Muscle of leg (tissue), 3 donors: ENCODE measurements at regions not wholly inside any gene's neighbourhood (a gene's known extent, or its start where the extent isn't known, plus 50 kb on each side); places are given as distances from the start of the nearest gene placed in this dataset.

ENCODE experiments used
- DNase-seq: peaks from one replicate; pipeline ENCODE4 v3.0.0; 2013
- H3K27ac ChIP-seq: one replicate; pipeline ENCODE4 v1.5.1; 2013; ENCODE audit warnings: mild to moderate bottlenecking, low read length, control low read depth
- H3K27me3 ChIP-seq: one replicate; pipeline ENCODE4 v1.6.1; 2013; ENCODE audit warnings: low read length; ENCODE audit not compliant: control insufficient read depth, insufficient read depth
- H3K36me3 ChIP-seq: one replicate; pipeline ENCODE4 v1.6.1; 2013; ENCODE audit warnings: low read length; ENCODE audit not compliant: control insufficient read depth, insufficient read depth
- H3K4me1 ChIP-seq: one replicate; pipeline ENCODE4 v1.6.1; 2013; ENCODE audit warnings: low read length; ENCODE audit not compliant: control insufficient read depth, insufficient read depth
- H3K4me3 ChIP-seq: one replicate; pipeline ENCODE4 v1.5.1; 2013; ENCODE audit warnings: low read length, control low read depth
- H3K9me3 ChIP-seq: replicated peaks from 2 replicates; pipeline ENCODE4 v1.6.1; 2013; ENCODE audit warnings: low read depth, low read length; ENCODE audit not compliant: control insufficient read depth
- WGBS: methylation state at CpG from one replicate; pipeline ENCODE4 v1.1.5; 2013; ENCODE audit warnings: missing lambda C conversion rate; ENCODE audit not compliant: insufficient coverage; 5-methylcytosine and 5-hydroxymethylcytosine counted together

DNA sequence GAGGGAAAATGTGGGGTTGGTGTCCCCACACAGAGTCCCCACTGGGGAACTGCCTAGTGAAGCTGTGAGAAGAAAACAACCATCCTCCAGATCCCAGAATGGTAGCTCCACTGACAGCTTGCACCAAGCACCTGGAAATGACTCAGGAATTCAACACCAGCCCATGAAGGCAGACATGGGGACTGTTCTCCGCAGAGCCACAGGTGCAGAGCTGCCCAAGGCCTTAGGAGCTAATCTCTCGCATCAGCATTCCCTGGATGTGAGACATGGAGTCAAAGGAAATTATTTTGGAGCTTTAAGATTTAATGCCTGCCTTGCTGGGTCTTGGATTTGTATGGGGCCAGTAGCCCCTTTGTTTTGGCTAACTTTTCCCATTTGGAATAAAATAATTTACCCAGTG lies 367.9 kb downstream of the FAM133A start:
- Histone ChIP-seq H3K27ac (no peak overlapping the region), H3K9me3 (no peaks in the 10 kb centered on the region), H3K4me1 (no peaks in the 10 kb centered on the region), H3K4me3 (no peak overlapping the region), H3K36me3 (no peaks in the 10 kb centered on the region), H3K27me3 (peaks cover 7% of the 10 kb centered on the region)
- 89% methylated on average over 2 of the region's 2 CpGs for WGBS
- DNase-seq, result no peak

GRCh38 chrX:94045724-94046123 lies 371.7 kb downstream of the FAM133A start:
- Histone ChIP-seq H3K27me3 (peaks cover 9% of the 10 kb centered on the region), H3K9me3 (no peaks in the 10 kb centered on the region), H3K4me3 (no peak overlapping the region), H3K4me1 (no peaks in the 10 kb centered on the region), H3K36me3 (no peaks in the 10 kb centered on the region), H3K27ac (no peak overlapping the region)
- 77% methylated on average over 16 of the region's 16 CpGs for WGBS
- no peak for DNase-seq

DNA sequence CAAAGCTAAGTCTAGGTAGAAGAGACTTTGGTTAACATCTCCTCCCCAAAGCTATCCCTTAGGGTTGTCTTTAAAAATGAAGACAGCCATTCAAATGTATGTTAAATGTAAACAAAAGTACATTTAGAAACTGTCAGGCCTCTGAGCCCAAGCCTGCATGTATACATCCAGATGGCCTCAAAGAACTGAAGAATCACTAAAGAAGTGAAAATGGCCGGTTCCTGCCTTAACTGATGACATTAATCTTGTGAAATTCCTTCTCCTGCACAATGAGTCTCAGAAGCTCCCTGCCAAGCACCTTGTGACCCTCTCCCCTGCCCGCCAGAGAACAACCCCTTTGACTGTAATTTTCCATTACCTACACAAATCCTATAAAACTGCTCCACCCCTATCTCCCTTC lies 377.9 kb downstream of the FAM133A start:
- H3K4me3 ChIP-seq, result no peak overlapping the region
- 35% methylated on average over 2 of the region's 2 CpGs for WGBS

DNA sequence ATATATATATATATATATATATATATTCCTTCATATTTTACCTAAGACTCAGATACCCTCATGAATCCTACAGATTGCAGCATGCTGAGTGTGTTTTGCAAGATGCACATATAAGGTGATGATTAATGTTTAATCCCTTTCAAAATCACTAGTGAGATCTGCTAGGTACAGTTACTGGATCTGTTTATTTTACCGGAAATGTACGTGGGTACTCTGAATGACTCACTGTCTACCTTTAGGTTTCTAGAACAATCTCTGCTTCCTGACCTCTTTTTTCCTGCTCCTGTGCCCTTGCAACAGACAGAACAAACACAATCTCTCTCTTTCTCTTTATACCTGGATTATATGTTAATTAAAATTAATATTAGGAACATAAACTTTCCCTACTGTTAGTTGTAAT lies 379.6 kb downstream of the FAM133A start:
- H3K4me1 ChIP-seq, result no peaks in the 10 kb centered on the region
- no CpG with 5 or more reads among the region's 2 CpGs for WGBS

More for the DNA sequence above, 377.9 kb downstream of the FAM133A start:
- Histone ChIP-seq H3K9me3 (no peaks in the 10 kb centered on the region), H3K27ac (no peak overlapping the region), H3K4me1 (no peaks in the 10 kb centered on the region), H3K36me3 (no peaks in the 10 kb centered on the region), H3K27me3 (peaks cover 4% of the 10 kb centered on the region)
- DNase-seq, result no peak

GRCh38 chrX:94057385-94057784 lies 383.4 kb downstream of the FAM133A start:
- Histone ChIP-seq H3K27me3 (peaks cover 2% of the 10 kb centered on the region), H3K27ac (no peak overlapping the region), H3K4me1 (no peaks in the 10 kb centered on the region), H3K9me3 (no peaks in the 10 kb centered on the region), H3K36me3 (no peaks in the 10 kb centered on the region), H3K4me3 (no peak overlapping the region)
- 75% methylated on average over 1 of the region's 4 CpGs for WGBS
- no peak for DNase-seq

More for the DNA sequence above, 379.6 kb downstream of the FAM133A start:
- no peaks in the 10 kb centered on the region for H3K9me3 ChIP-seq
- no peaks in the 10 kb centered on the region for H3K36me3 ChIP-seq
- no peak for DNase-seq
- no peak overlapping the region for H3K4me3 ChIP-seq
- peaks cover 2% of the 10 kb centered on the region for H3K27me3 ChIP-seq
- no peak overlapping the region for H3K27ac ChIP-seq

GRCh38 chrX:94058728-94059382 lies 384.8 kb downstream of the FAM133A start:
- H3K4me1 ChIP-seq, result no peaks in the 10 kb centered on the region
- H3K36me3 ChIP-seq, result no peaks in the 10 kb centered on the region
- no peaks in the 10 kb centered on the region for H3K9me3 ChIP-seq
- WGBS, result 67% methylated on average over 1 of the region's 9 CpGs
- DNase-seq, result peak; percentile 14
- H3K27ac ChIP-seq, result no peak overlapping the region
- H3K4me3 ChIP-seq, result no peak overlapping the region
- peaks cover 2% of the 10 kb centered on the region for H3K27me3 ChIP-seq

DNA sequence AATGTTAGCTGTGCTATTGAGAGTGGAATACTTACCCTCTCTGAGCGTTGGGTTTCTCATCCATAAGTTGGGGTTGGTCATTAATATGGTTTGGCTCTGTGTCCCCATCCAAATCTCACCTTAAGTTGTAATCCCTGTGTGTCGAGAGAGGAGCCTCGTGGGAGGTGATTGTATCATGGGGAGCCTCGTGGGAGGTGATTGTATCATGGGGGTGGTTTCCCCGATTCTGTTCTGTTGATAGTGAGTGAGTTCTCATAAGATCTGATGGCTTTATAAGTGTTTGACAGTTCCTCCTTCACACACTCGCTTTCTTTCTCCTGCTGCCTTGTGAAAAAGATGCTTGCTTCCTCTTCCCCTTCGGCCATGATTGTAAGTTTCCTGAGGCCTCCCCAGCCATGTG lies 391.1 kb downstream of the FAM133A start:
- Histone ChIP-seq H3K27ac (no peak overlapping the region), H3K4me1 (no peaks in the 10 kb centered on the region), H3K9me3 (no peaks in the 10 kb centered on the region), H3K27me3 (no peaks in the 10 kb centered on the region), H3K4me3 (no peak overlapping the region), H3K36me3 (no peaks in the 10 kb centered on the region)
- no peak for DNase-seq
- no CpG with 5 or more reads among the region's 7 CpGs for WGBS

- H3K9me3 ChIP-seq, result no peaks in the 10 kb centered on the region
- H3K27me3 ChIP-seq, result no peaks in the 10 kb centered on the region
- no peak for DNase-seq
- no CpG with 5 or more reads among the region's 1 CpG for WGBS
- H3K27ac ChIP-seq, result no peak overlapping the region
- no peaks in the 10 kb centered on the region for H3K36me3 ChIP-seq
- H3K4me1 ChIP-seq, result no peaks in the 10 kb centered on the region
- no peak overlapping the region for H3K4me3 ChIP-seq
Observed at GRCh38 chrX:94089149-94089548, 415.1 kb downstream of the FAM133A start.

- Histone ChIP-seq H3K36me3 (no peaks in the 10 kb centered on the region), H3K4me3 (no peak overlapping the region), H3K4me1 (no peaks in the 10 kb centered on the region), H3K27me3 (no peaks in the 10 kb centered on the region), H3K9me3 (no peaks in the 10 kb centered on the region), H3K27ac (no peak overlapping the region)
- no peak for DNase-seq
Observed at GRCh38 chrX:94097868-94098267, 423.9 kb downstream of the FAM133A start.

DNA sequence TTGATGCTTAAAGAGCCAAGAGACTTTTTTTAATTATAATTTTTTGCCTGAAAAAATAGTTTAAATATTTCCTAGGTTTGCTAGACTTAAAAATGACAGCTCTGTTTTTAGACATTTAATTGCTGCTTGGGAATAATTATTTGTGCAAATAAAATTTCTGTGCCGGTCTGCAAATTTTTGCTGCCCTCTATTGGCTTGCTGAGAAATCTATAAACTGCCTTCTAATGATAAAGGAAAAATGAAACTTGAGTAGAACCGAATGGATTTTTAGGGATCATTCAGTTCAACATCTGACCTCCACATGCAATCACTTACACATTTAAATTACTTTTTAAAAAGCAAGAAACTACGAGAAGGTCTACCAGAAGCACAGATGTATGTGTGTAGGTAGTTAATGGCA lies 434.0 kb downstream of the FAM133A start:
- Histone ChIP-seq H3K9me3 (no peaks in the 10 kb centered on the region), H3K4me1 (no peaks in the 10 kb centered on the region), H3K36me3 (no peaks in the 10 kb centered on the region), H3K27me3 (peaks cover 2% of the 10 kb centered on the region), H3K27ac (no peak overlapping the region), H3K4me3 (no peak overlapping the region)
- no peak for DNase-seq
- WGBS, result no CpG with 5 or more reads among the region's 3 CpGs

DNA sequence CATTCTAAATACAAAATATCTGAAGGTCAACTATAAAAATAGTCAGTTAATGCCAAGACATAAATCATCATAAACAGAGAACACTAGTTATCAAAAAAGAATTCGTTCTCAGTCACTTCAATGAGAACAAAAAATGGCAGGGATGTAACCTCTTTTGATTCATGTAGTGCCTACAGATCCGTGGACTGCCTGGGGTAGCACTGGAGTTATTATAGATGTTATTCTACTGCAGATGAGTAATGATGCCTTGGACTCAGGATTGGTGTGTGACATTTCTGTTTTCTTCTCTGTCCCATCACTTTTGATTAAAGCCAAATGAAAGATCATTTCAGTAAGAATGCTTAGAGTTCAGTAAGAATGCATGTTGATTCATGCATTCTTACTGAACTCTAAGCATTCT lies 440.4 kb downstream of the FAM133A start:
- WGBS, result no CpG with 5 or more reads among the region's 2 CpGs
- no peaks in the 10 kb centered on the region for H3K4me1 ChIP-seq
- no peaks in the 10 kb centered on the region for H3K27me3 ChIP-seq
- H3K4me3 ChIP-seq, result no peak overlapping the region
- no peak overlapping the region for H3K27ac ChIP-seq
- H3K9me3 ChIP-seq, result no peaks in the 10 kb centered on the region
- no peak for DNase-seq
- no peaks in the 10 kb centered on the region for H3K36me3 ChIP-seq
